HG03097 (cell line): ENCODE measurements at regions not wholly inside any gene's neighbourhood (a gene's known extent, or its start where the extent isn't known, plus 50 kb on each side); places are given as distances from the start of the nearest gene placed in this dataset.
"Not testable (repeated sequence)": the region's sequence is repeated elsewhere in the genome, so short reads cannot be mapped to it uniquely, and the experiment has no call there.

Experiments
- ATAC-seq: cut with Tn5 transposase; IDR thresholded peaks from one replicate; pipeline ENCODE4 v1.9.1; 2021; ENCODE audit not compliant: unreplicated experiment, low FRiP score

GRCh38 chr22:25348996-25349395, 129.6 kb downstream of the CRYBB2 start:
- not testable (repeated sequence) for ATAC-seq

DNA sequence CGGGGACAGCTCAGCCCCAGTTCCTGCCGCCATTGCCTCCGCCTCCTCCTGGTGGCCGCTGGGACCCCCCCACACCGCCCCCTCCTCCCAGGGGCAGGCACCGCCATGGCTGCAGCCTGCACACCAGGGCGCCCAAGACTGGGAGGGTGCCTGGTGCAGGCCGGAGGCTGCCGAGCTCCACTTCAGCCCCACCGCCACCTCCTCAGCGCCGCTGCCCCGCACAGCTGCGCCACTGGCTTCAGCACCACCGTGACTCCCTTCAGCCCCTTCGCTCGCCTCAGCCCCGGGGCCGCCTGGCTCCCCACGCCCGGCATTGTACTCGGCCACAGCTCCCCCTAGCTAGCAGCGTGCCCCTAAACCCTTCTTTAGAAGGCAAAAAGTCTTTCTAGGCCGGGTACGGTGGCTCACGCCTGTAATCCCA, 131.1 kb downstream of the CRYBB2 start:
- no peak for ATAC-seq

DNA sequence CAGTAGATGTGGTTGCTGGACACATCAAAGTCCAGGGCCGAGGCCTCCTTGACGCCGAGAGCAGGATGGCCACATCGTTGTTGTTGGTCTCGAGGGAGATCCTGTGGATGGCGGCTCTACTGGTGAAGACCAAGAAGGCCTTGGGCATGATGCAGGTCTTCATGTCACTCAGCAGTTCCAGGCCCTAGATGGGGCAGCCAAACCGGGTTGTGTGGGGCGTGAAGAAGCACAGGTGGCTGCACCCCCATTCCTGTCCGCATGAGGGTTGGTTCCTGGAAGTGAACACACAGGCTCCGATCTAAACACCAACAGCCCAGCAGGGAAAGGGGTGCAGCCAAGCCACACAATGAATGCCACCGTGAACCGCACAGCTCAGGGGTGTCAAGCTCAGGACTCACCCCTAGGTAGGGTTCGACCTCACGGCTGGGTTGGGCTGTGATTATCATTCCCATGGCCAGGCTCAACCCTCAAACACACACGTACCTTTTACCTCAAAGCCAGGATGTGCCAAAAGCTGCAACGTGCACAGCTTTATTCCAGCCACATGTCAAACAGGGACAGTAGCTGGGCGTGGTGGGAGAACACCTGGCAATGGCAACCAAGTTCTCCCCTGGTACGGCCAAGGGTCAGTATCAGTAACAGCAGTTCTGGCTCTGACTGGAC, 132.3 kb downstream of the CRYBB2 start:
- ATAC-seq: no peak

DNA sequence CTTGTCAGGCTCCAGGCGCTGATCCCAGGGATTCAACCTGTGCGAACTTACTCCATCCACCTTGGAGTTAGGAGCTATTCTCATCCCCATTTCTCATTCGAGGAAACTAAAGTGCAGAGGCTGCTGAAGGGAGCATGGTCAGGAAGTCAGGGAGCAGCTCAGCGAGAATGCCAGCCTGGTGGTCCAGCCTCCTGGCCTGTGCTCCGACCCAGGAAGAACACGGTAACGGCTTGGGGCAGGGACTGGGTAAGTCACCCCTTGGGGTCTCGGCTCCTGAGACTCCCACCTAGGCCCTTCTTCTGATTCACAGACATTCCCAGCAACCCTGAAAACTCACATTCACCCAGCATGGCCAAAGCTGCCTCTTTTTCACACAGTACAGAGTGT, 132.8 kb downstream of the CRYBB2 start:
- no peak for ATAC-seq

GRCh38 chr22:25353516-25354445, 134.3 kb downstream of the CRYBB2 start:
- ATAC-seq: no peak

- no peak for ATAC-seq
Observed at GRCh38 chr22:25354456-25354855, 135.0 kb downstream of the CRYBB2 start.

- ATAC-seq: no peak
Observed at GRCh38 chr22:25357132-25357455, 137.7 kb downstream of the CRYBB2 start.

GRCh38 chr22:25357606-25358420, 138.4 kb downstream of the CRYBB2 start:
- no peak for ATAC-seq

GRCh38 chr22:25358421-25359170, 139.2 kb downstream of the CRYBB2 start:
- ATAC-seq: no peak

GRCh38 chr22:25359601-25360261, 140.3 kb downstream of the CRYBB2 start:
- ATAC-seq: no peak

- no peak for ATAC-seq
Observed at GRCh38 chr22:25360411-25360810, 141.0 kb downstream of the CRYBB2 start.

DNA sequence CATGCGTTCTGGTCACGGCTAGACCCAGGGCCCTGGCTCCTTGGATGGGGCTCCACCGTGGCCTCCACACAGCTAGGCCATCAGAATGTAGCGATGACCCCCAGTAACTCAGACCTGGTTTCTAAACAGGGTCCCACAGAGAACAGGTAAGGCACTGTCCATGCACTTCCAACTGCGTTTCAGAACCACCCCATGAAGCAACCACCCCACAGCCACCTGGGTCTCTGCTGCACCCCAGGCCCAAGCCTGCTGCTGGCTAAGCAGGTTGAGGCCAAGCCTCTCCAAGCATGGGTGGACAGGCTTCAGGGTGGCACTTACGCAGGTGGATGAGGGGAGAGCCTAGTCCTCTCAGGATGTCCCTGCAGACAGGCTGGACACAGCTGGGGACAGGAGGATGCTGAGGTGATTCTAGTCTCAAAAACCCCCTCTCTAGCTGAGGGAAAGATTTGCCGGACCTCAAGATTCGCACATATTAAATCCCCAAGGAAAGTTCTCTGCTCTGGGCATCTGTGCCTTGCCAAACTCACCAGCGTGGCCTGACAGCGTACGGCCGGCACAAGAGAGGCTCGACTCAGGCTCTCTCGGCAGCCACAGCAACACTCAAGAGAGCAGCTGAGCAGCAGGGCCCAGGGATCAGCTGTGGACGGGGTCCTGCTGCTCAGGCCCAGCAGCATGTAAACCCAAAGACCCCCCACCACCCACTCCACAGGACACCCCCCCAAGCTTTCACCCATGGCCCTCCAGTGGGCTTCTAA, 141.6 kb downstream of the CRYBB2 start:
- no peak for ATAC-seq

GRCh38 chr22:25361899-25362214, 142.4 kb downstream of the CRYBB2 start:
- no peak for ATAC-seq

DNA sequence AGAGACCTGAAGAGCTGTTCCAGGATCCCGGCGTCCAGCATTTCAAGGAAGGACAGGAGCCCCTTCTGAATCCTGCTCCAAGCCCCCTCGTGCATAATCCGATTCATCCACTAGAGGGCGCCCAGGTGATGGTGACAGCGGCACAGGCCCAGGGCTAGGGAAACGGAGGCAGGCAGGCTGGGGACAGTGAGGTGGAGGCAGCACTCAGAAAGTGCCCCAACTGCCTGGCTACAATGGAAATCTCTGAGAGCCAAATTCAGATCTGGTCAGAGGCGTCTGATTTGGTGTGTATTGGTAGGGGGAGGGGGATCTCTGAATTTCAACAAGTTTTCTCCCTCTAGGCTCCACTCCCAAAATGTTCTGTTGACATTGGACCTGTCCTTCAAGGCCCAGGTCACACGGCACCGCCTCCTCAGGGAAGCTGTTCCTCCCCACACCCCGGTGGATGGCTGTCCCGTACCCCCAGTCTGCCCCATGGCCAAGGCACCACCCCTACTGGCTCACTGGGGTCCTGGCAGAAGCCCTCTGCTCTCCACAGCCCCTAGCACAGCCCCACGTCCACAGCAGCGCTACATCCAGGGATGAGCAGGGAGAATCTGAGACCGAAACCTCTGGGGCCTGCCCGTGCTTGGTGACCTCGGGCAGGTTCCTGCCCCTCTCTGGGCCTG, 142.9 kb downstream of the CRYBB2 start:
- ATAC-seq: no peak

DNA sequence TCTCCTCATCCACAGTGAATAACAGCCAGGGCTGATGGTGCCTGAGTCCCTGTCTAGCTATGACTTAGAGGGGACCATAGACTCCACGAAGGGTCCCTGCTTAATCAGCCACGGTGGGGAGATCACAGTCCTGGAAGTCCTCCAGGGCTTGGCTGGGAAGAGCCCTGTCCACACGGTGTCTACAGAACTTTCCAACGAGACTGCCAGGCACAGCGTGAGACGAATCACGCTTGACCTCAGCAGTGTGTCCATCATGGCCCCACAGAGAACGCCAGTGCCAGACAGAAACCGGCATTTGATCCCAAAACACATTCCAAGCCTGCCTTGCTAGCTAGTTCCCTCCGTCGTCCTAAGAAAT, 143.4 kb downstream of the CRYBB2 start:
- no peak for ATAC-seq

- no peak for ATAC-seq
Observed at GRCh38 chr22:25363474-25363873, 144.0 kb downstream of the CRYBB2 start.

GRCh38 chr22:25364281-25364680, 144.8 kb downstream of the CRYBB2 start:
- no peak for ATAC-seq

DNA sequence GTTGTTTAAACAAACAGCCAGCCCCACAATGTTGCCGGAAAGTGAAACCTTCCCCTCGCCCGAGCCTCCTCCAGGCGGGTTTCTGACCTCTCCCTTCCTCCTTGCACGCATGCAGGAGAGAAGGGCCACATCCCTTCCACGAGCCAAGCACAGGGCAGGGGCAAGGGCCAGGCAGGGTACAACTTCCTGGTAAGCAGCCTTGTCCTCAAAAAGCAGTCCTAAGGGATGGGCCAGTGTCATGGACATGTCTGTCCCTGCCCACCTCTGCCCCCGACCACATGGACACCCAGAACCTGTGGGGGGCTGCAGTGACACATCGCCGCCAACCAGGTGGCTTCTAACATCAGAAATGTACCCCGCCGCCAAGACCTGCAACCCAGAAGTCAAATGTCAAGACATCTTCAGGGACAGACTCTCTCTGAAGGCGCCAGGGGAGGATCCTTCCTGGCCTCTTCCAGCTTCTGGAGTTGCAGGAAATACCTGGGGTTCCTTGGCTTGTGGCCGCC, 145.3 kb downstream of the CRYBB2 start:
- ATAC-seq: no peak
